Astrocyte (in vitro differentiated cells and primary cell): ENCODE measurements at regions not wholly inside any gene's neighbourhood (a gene's known extent, or its start where the extent isn't known, plus 50 kb on each side); places are given as distances from the start of the nearest gene placed in this dataset.

Source experiments
- CTCF ChIP-seq: IDR thresholded peaks from 2 replicates; pipeline ENCODE4 v1.5.1; 2011; ENCODE audit warnings: low read depth, mild to moderate bottlenecking, inconsistent platforms, low read length, moderate library complexity; ENCODE audit not compliant: insufficient read depth
- EZH2 ChIP-seq: IDR thresholded peaks from 2 replicates; pipeline ENCODE4 v1.6.1; 2012; ENCODE audit warnings: mild to moderate bottlenecking, low read length, inconsistent platforms; ENCODE audit not compliant: insufficient read depth

GRCh38 chr9:38175423-38175822 is 106.4 kb upstream of the SHB start:
- TF ChIP-seq CTCF (no peak), EZH2 (no peak)
